GF-D8 (cell line): ENCODE measurements at regions not wholly inside any gene's neighbourhood (a gene's known extent, or its start where the extent isn't known, plus 50 kb on each side); places are given as distances from the start of the nearest gene placed in this dataset.
"Not testable (repeated sequence)": the region's sequence is repeated elsewhere in the genome, so short reads cannot be mapped to it uniquely, and the experiment has no call there.

ENCODE experiments used
- DNase-seq: peaks from one replicate; lab custom pipeline; 2025; lab: John Stamatoyannopoulos, UW

- no peak for DNase-seq
Observed at GRCh38 chr13:70995338-70995737, 871.7 kb downstream of the DACH1 start.

- DNase-seq: no peak
Observed at GRCh38 chr13:70994191-70994590, 872.8 kb downstream of the DACH1 start.

DNA sequence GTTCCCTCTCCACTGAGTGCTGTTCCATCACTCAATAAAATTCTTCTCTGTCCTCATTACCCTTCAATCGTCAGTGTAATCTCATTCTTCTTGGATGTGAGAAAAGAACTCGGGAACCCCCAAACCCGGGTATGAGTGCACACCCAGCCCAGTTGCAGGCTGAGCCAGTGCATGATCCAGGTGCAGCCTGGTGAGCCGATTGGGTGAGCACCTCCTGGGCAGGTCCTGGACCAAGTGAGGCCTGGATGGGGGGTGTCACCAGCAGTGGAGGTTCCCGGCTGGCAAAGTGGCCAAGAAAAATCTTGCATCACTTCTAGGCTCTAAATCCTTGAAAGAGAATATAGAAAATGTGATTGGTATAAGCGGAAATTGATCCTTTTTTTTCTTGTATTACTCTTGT lies 878.8 kb upstream of the KLHL1 start:
- DNase-seq: no peak

DNA sequence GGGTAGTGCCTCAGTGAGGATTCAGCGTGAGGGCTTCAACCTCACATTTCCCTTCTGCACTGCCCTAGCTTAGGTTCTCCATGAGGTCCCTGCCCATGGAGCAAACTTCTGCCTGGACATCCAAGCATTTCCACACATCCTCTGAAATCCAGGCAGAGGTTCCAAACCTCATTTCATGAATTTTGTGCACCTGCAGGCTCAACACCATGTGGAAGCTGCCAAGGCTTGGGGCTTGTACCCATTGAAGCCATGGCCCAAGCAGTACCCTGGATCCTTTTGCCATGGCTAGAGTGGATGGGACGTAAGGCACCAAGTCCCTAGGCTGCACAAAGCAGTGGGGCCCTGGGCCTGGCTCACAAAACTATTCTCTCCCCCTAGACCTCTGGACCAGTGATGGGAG lies 877.1 kb upstream of the KLHL1 start:
- DNase-seq: no peak

- DNase-seq: not testable (repeated sequence)
Observed at GRCh38 chr13:70981219-70981618, 873.0 kb upstream of the KLHL1 start.

GRCh38 chr13:70969321-70969720 lies 861.1 kb upstream of the KLHL1 start:
- DNase-seq: no peak

GRCh38 chr13:70967564-70967963 lies 859.3 kb upstream of the KLHL1 start:
- no peak for DNase-seq

GRCh38 chr13:70964874-70965273 lies 856.6 kb upstream of the KLHL1 start:
- DNase-seq: peak; percentile 13

DNA sequence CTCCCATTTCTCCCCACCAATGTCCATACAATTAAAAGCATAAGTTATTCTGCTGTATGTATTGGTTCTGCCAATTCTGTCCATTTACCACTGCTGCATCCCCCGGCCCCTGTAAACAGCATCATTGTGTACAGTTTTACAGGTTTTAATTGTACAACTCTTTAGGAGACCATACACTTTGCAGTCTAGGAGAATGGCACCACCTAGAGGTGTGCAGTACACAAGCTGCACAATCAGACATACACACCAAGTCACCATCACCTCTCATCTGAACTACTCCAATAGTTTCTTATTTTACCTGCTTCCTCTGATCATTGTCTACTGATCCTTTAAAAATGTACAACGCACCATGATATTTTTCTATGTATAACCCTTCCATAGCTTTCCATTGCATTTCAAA lies 855.9 kb upstream of the KLHL1 start:
- no peak for DNase-seq

DNA sequence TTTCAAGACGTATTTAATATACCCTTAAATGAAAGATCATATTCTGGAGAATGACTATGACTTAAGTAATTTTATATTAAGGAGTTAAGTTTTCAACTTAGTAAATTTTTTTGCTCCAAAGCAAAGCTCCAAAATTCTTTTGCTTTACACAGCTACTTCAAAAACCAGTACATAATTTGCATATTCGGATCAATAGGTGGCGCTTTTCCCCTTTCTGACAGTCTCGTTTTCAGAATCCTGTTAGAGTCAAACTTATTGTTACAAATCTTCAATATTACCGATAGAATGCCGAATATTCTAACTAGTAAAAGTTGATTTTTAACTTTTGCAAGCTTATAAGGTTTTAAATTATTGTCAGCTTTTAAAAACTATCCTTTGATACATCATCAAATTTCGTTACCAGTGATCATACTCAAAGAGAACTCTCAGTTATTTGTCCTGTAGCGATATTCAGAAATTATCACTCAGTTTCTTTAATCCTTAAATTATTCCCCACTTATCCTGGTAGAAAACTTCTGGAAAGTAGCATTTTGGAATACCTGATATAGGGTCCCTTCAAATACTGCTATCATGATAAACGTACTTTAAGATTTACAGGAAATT lies 852.7 kb upstream of the KLHL1 start:
- no peak for DNase-seq

GRCh38 chr13:70959035-70959775 lies 851.0 kb upstream of the KLHL1 start:
- DNase-seq: no peak

DNA sequence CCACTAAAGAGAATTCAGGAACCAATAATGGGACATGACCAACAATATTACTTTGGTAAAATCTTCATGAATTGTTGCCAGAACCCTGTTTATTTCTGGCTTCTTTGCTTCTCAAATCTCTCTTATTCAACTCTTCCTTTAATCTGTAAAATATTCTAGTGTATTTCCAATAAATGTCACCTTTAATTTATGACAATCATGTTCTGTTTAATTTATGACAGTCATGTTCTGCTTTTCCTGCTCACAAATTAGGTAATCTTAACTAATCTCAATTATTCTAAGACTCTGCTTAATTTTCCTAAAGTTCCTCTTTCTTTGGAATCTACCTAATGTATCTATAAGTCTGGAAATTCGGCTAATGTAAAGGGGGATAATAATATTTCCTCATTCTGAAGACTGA lies 847.6 kb upstream of the KLHL1 start:
- DNase-seq: no peak

GRCh38 chr13:70950664-70951063 lies 842.4 kb upstream of the KLHL1 start:
- no peak for DNase-seq

DNA sequence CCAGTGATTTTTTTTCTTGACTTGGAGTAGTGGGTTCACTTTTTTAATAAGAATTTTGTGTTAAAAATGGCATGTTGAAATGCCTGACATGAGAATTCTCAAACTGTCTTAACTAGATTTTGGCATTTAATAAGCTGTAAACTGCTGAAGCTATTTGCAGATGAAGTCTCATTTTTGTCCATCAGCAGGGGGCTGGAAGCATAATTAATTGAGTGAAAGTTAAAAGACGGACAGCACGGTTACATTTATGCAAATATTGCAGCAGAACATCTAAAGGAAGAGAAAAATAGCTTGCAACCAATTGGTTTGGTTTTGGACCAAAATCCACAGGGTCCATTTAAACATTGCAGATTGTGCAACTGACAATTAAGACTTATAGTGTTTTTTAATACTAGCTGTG lies 837.3 kb upstream of the KLHL1 start:
- no peak for DNase-seq

DNA sequence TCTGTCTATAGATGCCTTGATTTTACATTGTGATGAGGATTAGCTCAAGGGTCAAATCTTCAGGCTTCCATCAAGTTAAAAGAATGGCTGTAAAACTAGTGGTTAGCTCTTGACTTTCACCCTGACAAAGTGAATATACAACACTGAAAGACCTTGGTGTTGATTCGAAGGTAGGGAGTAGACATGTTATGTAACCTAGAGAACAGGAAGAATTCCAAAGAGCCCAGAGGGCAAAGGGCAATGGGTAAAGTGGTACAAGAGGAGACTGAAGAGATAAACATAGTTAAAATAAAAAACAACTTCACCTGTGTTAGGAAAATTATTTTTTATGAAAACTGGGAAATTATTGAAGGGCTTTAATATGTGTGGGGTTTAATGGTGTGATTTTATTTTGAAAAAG lies 833.2 kb upstream of the KLHL1 start:
- no peak for DNase-seq

- DNase-seq: no peak
Observed at GRCh38 chr13:70938462-70938861, 830.2 kb upstream of the KLHL1 start.

DNA sequence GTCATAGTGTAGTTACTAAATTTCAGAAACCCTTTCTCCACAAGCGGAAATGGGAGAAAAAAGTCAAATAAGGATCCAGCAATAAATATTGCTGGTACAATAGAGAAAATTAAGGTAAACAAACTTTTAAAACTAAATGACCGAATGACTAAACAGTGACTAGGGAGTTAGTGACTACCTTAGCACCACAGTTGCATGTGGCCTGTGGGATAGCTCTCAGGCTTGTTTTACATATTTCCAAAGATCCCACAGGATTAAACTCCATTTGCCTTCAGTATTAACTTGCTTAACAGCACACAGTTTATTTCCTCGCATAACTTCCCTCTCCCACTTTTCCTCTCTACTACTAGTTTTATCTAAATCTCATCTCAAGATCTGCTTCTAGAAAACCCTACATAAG lies 824.3 kb upstream of the KLHL1 start:
- DNase-seq: no peak

DNA sequence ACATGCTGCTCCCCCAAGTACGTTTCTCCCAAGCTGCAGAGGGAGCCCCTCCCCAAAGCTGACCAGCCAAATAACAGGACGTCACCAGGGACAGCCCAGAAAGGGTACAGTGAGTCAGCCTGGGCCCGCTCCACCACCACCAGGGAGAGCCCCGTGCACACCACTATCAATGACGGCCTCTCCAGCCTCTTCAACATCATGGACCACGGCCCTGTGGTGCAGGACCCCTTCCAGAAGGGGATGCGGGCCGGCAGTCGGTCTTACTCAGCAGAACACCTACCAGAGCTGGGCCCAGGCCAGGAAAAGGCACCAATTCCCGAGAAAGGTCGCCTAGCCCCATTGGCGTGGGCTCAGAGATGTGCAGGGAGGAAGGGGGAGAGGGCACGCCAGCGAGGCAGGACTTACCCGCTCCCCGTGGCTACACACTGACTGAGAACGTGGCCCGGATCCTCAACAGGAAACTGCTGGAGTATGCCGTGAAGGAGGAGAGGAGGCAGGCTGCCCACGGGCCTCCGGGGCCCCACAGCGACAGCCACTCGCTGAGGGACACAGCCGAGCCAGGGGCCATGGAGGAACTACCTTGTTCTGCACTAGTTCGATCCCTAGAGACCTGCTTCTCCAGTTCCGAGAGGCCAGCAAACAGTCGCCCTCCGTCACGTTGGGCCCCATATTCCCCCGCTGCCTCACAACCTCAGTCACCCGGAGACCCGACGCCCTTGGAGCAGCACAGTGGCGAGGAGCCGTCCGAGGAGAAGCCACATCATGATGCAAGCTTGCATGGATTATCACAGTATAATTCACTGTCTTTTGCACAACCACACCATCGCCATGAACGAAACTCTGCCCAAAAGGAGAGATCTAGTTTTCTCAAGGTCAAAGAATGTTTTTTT lies 815.9 kb upstream of the KLHL1 start:
- DNase-seq: no peak

- DNase-seq: no peak
Observed at GRCh38 chr13:70911286-70911685, 803.0 kb upstream of the KLHL1 start.

DNA sequence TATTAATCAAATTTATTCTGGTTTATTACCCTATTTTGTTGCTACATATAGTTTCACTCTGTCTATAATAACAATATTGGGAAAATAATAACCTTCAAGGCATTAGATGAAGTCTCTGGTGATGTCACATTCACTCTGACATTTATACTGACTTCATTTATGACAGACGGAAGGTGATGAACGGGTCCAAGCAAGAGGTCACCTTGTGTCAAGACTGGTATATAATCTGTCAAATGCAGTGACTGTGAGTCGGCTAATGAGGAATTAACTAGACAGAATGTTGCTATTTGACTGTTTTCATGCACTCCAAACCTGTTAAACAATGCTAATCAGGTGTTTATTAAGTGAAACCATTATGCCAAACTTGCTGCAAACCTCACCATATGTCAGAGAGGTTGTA lies 800.5 kb upstream of the KLHL1 start:
- no peak for DNase-seq

DNA sequence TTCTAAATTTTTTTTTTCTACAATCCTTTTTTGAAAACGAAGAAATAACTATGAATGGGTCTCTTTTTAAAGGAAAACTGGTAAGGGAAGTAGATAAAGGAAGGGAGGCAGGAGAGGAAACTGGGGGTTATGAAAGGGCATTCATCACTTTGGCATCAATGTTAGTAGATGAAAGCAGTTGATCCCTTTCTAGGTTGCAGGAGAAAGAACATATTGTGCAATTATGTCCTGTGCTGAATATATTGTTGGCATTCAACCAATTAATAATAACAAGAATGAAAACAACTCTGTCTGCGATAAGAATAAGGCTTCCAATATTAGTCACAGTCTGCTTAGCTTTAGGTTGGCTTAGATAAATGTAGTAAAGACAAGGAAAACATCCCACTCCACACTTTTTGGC lies 796.8 kb upstream of the KLHL1 start:
- no peak for DNase-seq

DNA sequence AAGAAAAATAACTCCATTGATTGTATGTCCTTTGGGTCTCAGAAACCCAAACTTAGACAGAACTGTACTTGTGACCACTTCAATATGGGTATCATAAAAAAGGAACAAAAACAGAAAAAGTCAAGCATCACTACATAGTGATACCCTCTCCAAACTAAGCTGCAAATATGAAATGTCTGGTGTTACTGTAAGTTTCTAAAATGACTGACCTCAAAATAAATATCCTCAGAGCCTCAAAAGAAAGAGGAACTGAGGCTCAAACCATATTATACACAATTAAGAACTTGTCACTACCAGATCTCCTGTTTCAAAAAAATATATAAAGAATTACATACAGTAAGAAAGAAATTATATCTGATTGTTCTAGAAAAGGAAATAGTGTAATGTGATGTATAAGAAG lies 787.9 kb upstream of the KLHL1 start:
- DNase-seq: no peak

- DNase-seq: no peak
Observed at GRCh38 chr13:70895599-70895998, 787.3 kb upstream of the KLHL1 start.
